ENCODE measurements at regions not wholly inside any gene's neighbourhood (a gene's known extent, or its start where the extent isn't known, plus 50 kb on each side); places are given as distances from the start of the nearest gene placed in this dataset.

DNA sequence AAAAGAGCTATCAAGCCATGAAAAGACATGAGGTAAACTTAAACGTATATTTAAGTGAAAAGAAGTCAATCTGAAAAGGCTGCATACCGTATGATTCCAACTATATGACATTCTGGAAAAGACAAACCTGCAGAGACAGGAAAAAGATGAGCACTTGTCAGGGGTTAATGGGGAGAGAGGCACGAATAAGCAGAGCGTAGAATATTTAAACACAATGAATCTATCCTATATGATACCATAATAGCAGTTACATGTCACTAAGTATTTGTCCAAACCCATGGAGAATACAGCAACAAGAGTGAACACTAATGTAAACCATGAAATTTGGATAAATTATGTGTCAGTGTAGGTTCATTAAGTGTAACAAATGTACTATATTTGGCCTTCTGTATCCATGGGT, 560.3 kb upstream of the ANO3 start:
- TF ChIP-seq TAF1 (IDR thresholded peaks at IDR 0.05; ENCODE audit: borderline replicate concordance, low read depth, low read length) (no peak), POLR2AphosphoS5 (IDR thresholded peaks at IDR 0.05; ENCODE audit: low read depth, low read length) (no peak)

Measured in SK-N-SH (cell line).